Suprapubic skin (tissue), 4 donors: ENCODE measurements at regions not wholly inside any gene's neighbourhood (a gene's known extent, or its start where the extent isn't known, plus 50 kb on each side); places are given as distances from the start of the nearest gene placed in this dataset.

ENCODE experiments used
- DNase-seq, 2 donors: peaks; one replicate each; pipeline ENCODE4 v3.0.0-alpha.2; 2019; ENCODE audit warnings: low spot score in 2 of 2
- H3K27ac ChIP-seq: fragments of 200-600 bp; sonication (generic); one replicate; pipeline ENCODE4 v1.5.1; 2019
- H3K27me3 ChIP-seq: fragments of 200-600 bp; sonication (generic); one replicate; pipeline ENCODE4 v1.5.1; 2019
- H3K36me3 ChIP-seq: fragments of 200-600 bp; sonication (generic); one replicate; pipeline ENCODE4 v1.5.1; 2019
- H3K4me1 ChIP-seq: fragments of 200-600 bp; sonication (generic); one replicate; pipeline ENCODE4 v1.5.1; 2019
- H3K4me3 ChIP-seq: fragments of 200-600 bp; sonication (generic); one replicate; pipeline ENCODE4 v1.5.1; 2019; ENCODE audit warnings: mild to moderate bottlenecking
- H3K9me3 ChIP-seq: fragments of 200-600 bp; sonication (generic); one replicate; pipeline ENCODE4 v1.5.1; 2019
- CTCF ChIP-seq, 2 donors: fragments of 200-600 bp in 1 of 2; fragments of 450-650 bp in 1 of 2; sonication (generic) in 1 of 2; IDR thresholded peaks; one replicate each; pipeline ENCODE4 v1.5.1; 2016 to 2019; ENCODE audit warnings: antibody characterized with exemption in 2 of 2, mild to moderate bottlenecking in 1 of 2, moderate library complexity in 1 of 2
- EP300 ChIP-seq: sonication (generic); formaldehyde crosslinking; IDR thresholded peaks from one replicate; pipeline ENCODE4 v1.6.1; 2017; ENCODE audit warnings: antibody characterized with exemption
- POLR2A ChIP-seq, 2 donors: fragments of 450-650 bp; IDR thresholded peaks; one replicate each; pipeline ENCODE4 v1.6.1; 2017; ENCODE audit warnings: antibody characterized with exemption in 2 of 2, mild to moderate bottlenecking in 2 of 2, moderate library complexity in 2 of 2
- POLR2AphosphoS5 ChIP-seq, 3 donors: sonication (generic); formaldehyde crosslinking; IDR thresholded peaks; one replicate each; pipeline ENCODE4 v1.6.1; 2017; ENCODE audit warnings: antibody characterized with exemption in 3 of 3
- WGBS: methylation state at CpG from one replicate; pipeline ENCODE4 v1.1.5; 2018; 5-methylcytosine and 5-hydroxymethylcytosine counted together

GRCh38 chr20:11020712-11021111 lies 346.9 kb upstream of the JAG1 start:
- 90% methylated on average over 1 of the region's 1 CpG for WGBS
- H3K4me3 ChIP-seq: no peak overlapping the region
- H3K9me3 ChIP-seq: peaks cover 4% of the 10 kb centered on the region
- TF ChIP-seq CTCF (IDR thresholded peaks at IDR 0.05) (no peak), POLR2A (IDR thresholded peaks at IDR 0.05) (no peak), POLR2AphosphoS5 (IDR thresholded peaks at IDR 0.05) (no peak), EP300 (no peak)
- H3K36me3 ChIP-seq: no peaks in the 10 kb centered on the region
- H3K27me3 ChIP-seq: no peaks in the 10 kb centered on the region
- H3K27ac ChIP-seq: no peak overlapping the region
- DNase-seq: no peak
- no peaks in the 10 kb centered on the region for H3K4me1 ChIP-seq

GRCh38 chr20:11027224-11027623 lies 353.4 kb upstream of the JAG1 start:
- Histone ChIP-seq H3K36me3 (no peaks in the 10 kb centered on the region), H3K4me3 (no peak overlapping the region), H3K9me3 (peaks cover 4% of the 10 kb centered on the region), H3K4me1 (no peaks in the 10 kb centered on the region), H3K27ac (no peak overlapping the region), H3K27me3 (no peaks in the 10 kb centered on the region)
- WGBS: 85% methylated on average over 3 of the region's 3 CpGs
- no peak for DNase-seq
- TF ChIP-seq CTCF (IDR thresholded peaks at IDR 0.05) (no peak), POLR2A (IDR thresholded peaks at IDR 0.05) (no peak), POLR2AphosphoS5 (IDR thresholded peaks at IDR 0.05) (no peak), EP300 (no peak)

- H3K4me3 ChIP-seq: no peak overlapping the region
- H3K27me3 ChIP-seq: no peaks in the 10 kb centered on the region
- WGBS: 97% methylated on average over 2 of the region's 2 CpGs
- H3K36me3 ChIP-seq: no peaks in the 10 kb centered on the region
- H3K27ac ChIP-seq: no peak overlapping the region
- no peak for TF ChIP-seq CTCF (IDR thresholded peaks at IDR 0.05)
- H3K4me1 ChIP-seq: no peaks in the 10 kb centered on the region
- DNase-seq: no peak
- H3K9me3 ChIP-seq: no peaks in the 10 kb centered on the region
These were observed 356.6 kb upstream of the JAG1 start for GRCh38 chr20:11030351-11030750.

- DNase-seq: no peak
- H3K36me3 ChIP-seq: no peaks in the 10 kb centered on the region
- no peak for TF ChIP-seq CTCF (IDR thresholded peaks at IDR 0.05)
- TF ChIP-seq POLR2A (IDR thresholded peaks at IDR 0.05): no peak
- no peak for TF ChIP-seq POLR2AphosphoS5 (IDR thresholded peaks at IDR 0.05)
- no peak for TF ChIP-seq EP300
- no peak overlapping the region for H3K4me3 ChIP-seq
- no peaks in the 10 kb centered on the region for H3K9me3 ChIP-seq
- H3K27me3 ChIP-seq: no peaks in the 10 kb centered on the region
- no peaks in the 10 kb centered on the region for H3K4me1 ChIP-seq
- H3K27ac ChIP-seq: no peak overlapping the region
- WGBS: 93% methylated on average over 2 of the region's 2 CpGs
These were observed 357.5 kb upstream of the JAG1 start for GRCh38 chr20:11031300-11031699.

GRCh38 chr20:11032611-11033010 lies 358.8 kb upstream of the JAG1 start:
- Histone ChIP-seq H3K9me3 (no peaks in the 10 kb centered on the region), H3K27me3 (no peaks in the 10 kb centered on the region), H3K36me3 (no peaks in the 10 kb centered on the region), H3K4me1 (no peaks in the 10 kb centered on the region), H3K4me3 (no peak overlapping the region), H3K27ac (no peak overlapping the region)
- no peak for TF ChIP-seq EP300
- TF ChIP-seq POLR2AphosphoS5 (IDR thresholded peaks at IDR 0.05): no peak
- no peak for DNase-seq
- 81% methylated on average over 3 of the region's 3 CpGs for WGBS

- 96% methylated on average over 3 of the region's 3 CpGs for WGBS
- TF ChIP-seq EP300: no peak
These were observed 360.2 kb upstream of the JAG1 start for GRCh38 chr20:11034025-11034424.

More at GRCh38 chr20:11034025-11034424, 360.2 kb upstream of the JAG1 start:
- no peak overlapping the region for H3K4me3 ChIP-seq
- H3K36me3 ChIP-seq: no peaks in the 10 kb centered on the region
- no peaks in the 10 kb centered on the region for H3K4me1 ChIP-seq
- no peak for DNase-seq
- H3K9me3 ChIP-seq: no peaks in the 10 kb centered on the region
- no peak overlapping the region for H3K27ac ChIP-seq
- no peaks in the 10 kb centered on the region for H3K27me3 ChIP-seq
